ENCODE measurements at regions not wholly inside any gene's neighbourhood (a gene's known extent, or its start where the extent isn't known, plus 50 kb on each side); places are given as distances from the start of the nearest gene placed in this dataset.

DNA sequence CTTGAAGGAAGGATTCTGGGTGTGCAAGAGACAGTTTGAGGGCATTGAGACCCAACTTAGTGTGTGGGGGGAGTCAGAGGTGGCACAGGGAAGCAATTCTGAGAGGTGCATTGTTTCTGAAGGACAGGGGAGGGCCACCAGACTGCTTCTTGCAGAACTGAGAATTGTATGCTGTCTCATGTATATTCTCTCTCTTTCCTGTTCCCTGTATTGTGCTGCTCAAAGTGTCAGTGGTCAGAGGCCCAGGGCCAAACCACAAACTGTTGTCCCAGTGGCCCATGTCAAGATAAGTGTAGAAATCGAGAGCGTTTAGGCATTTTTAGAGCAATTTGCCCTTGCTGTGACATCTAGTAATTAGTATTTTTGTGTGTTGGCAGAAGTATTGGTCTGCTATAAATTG is 567.1 kb downstream of the EDEM1 start (continued):
- TF ChIP-seq, protein P1, sequence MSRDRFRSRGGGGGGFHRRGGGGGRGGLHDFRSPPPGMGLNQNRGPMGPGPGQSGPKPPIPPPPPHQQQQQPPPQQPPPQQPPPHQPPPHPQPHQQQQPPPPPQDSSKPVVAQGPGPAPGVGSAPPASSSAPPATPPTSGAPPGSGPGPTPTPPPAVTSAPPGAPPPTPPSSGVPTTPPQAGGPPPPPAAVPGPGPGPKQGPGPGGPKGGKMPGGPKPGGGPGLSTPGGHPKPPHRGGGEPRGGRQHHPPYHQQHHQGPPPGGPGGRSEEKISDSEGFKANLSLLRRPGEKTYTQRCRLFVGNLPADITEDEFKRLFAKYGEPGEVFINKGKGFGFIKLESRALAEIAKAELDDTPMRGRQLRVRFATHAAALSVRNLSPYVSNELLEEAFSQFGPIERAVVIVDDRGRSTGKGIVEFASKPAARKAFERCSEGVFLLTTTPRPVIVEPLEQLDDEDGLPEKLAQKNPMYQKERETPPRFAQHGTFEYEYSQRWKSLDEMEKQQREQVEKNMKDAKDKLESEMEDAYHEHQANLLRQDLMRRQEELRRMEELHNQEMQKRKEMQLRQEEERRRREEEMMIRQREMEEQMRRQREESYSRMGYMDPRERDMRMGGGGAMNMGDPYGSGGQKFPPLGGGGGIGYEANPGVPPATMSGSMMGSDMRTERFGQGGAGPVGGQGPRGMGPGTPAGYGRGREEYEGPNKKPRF (IDR thresholded peaks at IDR 0.05; ENCODE audit: low read depth, low read length), result no peak
- TF ChIP-seq LCOR (CRISPR knock-in tag; IDR thresholded peaks at IDR 0.05), result no peak
- no peak for TF ChIP-seq HDGF (IDR thresholded peaks at IDR 0.05)
- peak; percentile 86 for TF ChIP-seq RUNX1 (IDR thresholded peaks at IDR 0.05; ENCODE audit: low read depth)
- TF ChIP-seq CAMTA2 (CRISPR knock-in tag; conservative IDR thresholded peaks at IDR 0.05), result no peak
- 0 out of 2 replicates have a peak, but pooled peaks have one; percentile 26 for TF ChIP-seq HEY1 (CRISPR knock-in tag; IDR thresholded peaks at IDR 0.05; ENCODE audit: borderline replicate concordance)
- TF ChIP-seq NFYB (IDR thresholded peaks at IDR 0.05; ENCODE audit: extremely low read depth, insufficient read length), result no peak
- TF ChIP-seq SMAD1 (IDR thresholded peaks at IDR 0.05; ENCODE audit: low read depth, low read length, partially characterized antibody), result no peak
- TF ChIP-seq, protein P2, sequence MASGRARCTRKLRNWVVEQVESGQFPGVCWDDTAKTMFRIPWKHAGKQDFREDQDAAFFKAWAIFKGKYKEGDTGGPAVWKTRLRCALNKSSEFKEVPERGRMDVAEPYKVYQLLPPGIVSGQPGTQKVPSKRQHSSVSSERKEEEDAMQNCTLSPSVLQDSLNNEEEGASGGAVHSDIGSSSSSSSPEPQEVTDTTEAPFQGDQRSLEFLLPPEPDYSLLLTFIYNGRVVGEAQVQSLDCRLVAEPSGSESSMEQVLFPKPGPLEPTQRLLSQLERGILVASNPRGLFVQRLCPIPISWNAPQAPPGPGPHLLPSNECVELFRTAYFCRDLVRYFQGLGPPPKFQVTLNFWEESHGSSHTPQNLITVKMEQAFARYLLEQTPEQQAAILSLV (tag; IDR thresholded peaks at IDR 0.05), result no peak
- no peak for TF ChIP-seq SMAD4 (CRISPR knock-in tag; conservative IDR thresholded peaks at IDR 0.05)
- TF ChIP-seq, protein P3, sequence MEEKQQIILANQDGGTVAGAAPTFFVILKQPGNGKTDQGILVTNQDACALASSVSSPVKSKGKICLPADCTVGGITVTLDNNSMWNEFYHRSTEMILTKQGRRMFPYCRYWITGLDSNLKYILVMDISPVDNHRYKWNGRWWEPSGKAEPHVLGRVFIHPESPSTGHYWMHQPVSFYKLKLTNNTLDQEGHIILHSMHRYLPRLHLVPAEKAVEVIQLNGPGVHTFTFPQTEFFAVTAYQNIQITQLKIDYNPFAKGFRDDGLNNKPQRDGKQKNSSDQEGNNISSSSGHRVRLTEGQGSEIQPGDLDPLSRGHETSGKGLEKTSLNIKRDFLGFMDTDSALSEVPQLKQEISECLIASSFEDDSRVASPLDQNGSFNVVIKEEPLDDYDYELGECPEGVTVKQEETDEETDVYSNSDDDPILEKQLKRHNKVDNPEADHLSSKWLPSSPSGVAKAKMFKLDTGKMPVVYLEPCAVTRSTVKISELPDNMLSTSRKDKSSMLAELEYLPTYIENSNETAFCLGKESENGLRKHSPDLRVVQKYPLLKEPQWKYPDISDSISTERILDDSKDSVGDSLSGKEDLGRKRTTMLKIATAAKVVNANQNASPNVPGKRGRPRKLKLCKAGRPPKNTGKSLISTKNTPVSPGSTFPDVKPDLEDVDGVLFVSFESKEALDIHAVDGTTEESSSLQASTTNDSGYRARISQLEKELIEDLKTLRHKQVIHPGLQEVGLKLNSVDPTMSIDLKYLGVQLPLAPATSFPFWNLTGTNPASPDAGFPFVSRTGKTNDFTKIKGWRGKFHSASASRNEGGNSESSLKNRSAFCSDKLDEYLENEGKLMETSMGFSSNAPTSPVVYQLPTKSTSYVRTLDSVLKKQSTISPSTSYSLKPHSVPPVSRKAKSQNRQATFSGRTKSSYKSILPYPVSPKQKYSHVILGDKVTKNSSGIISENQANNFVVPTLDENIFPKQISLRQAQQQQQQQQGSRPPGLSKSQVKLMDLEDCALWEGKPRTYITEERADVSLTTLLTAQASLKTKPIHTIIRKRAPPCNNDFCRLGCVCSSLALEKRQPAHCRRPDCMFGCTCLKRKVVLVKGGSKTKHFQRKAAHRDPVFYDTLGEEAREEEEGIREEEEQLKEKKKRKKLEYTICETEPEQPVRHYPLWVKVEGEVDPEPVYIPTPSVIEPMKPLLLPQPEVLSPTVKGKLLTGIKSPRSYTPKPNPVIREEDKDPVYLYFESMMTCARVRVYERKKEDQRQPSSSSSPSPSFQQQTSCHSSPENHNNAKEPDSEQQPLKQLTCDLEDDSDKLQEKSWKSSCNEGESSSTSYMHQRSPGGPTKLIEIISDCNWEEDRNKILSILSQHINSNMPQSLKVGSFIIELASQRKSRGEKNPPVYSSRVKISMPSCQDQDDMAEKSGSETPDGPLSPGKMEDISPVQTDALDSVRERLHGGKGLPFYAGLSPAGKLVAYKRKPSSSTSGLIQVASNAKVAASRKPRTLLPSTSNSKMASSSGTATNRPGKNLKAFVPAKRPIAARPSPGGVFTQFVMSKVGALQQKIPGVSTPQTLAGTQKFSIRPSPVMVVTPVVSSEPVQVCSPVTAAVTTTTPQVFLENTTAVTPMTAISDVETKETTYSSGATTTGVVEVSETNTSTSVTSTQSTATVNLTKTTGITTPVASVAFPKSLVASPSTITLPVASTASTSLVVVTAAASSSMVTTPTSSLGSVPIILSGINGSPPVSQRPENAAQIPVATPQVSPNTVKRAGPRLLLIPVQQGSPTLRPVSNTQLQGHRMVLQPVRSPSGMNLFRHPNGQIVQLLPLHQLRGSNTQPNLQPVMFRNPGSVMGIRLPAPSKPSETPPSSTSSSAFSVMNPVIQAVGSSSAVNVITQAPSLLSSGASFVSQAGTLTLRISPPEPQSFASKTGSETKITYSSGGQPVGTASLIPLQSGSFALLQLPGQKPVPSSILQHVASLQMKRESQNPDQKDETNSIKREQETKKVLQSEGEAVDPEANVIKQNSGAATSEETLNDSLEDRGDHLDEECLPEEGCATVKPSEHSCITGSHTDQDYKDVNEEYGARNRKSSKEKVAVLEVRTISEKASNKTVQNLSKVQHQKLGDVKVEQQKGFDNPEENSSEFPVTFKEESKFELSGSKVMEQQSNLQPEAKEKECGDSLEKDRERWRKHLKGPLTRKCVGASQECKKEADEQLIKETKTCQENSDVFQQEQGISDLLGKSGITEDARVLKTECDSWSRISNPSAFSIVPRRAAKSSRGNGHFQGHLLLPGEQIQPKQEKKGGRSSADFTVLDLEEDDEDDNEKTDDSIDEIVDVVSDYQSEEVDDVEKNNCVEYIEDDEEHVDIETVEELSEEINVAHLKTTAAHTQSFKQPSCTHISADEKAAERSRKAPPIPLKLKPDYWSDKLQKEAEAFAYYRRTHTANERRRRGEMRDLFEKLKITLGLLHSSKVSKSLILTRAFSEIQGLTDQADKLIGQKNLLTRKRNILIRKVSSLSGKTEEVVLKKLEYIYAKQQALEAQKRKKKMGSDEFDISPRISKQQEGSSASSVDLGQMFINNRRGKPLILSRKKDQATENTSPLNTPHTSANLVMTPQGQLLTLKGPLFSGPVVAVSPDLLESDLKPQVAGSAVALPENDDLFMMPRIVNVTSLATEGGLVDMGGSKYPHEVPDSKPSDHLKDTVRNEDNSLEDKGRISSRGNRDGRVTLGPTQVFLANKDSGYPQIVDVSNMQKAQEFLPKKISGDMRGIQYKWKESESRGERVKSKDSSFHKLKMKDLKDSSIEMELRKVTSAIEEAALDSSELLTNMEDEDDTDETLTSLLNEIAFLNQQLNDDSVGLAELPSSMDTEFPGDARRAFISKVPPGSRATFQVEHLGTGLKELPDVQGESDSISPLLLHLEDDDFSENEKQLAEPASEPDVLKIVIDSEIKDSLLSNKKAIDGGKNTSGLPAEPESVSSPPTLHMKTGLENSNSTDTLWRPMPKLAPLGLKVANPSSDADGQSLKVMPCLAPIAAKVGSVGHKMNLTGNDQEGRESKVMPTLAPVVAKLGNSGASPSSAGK (IDR thresholded peaks at IDR 0.05), result no peak
- no peak for TF ChIP-seq ZNF175 (CRISPR knock-in tag; IDR thresholded peaks at IDR 0.05; ENCODE audit: low read depth)
- TF ChIP-seq, protein P4, sequence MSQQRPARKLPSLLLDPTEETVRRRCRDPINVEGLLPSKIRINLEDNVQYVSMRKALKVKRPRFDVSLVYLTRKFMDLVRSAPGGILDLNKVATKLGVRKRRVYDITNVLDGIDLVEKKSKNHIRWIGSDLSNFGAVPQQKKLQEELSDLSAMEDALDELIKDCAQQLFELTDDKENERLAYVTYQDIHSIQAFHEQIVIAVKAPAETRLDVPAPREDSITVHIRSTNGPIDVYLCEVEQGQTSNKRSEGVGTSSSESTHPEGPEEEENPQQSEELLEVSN (IDR thresholded peaks at IDR 0.05; ENCODE audit: borderline replicate concordance in 1 of 2, extremely low read depth in 1 of 2, insufficient read depth in 1 of 2, insufficient read length in 1 of 2, low read depth in 1 of 2, low read length in 1 of 2, poor library complexity in 1 of 2, severe bottlenecking in 1 of 2), result no peak
